GM18507 (cell line): ENCODE measurements at regions not wholly inside any gene's neighbourhood (a gene's known extent, or its start where the extent isn't known, plus 50 kb on each side); places are given as distances from the start of the nearest gene placed in this dataset.
"Not testable (repeated sequence)": the region's sequence is repeated elsewhere in the genome, so short reads cannot be mapped to it uniquely, and the experiment has no call there.

Experiments
- DNase-seq: peaks from one replicate; pipeline ENCODE4 v3.0.0; 2011; ENCODE audit warnings: low read depth; ENCODE audit not compliant: insufficient read length; ENCODE audit errors: extremely low spot score
- FAIRE-seq: peaks from 2 replicates; lab custom pipeline; 2011; peaks lifted over from hg19 to GRCh38; lab: Jason Lieb, UNC

DNA sequence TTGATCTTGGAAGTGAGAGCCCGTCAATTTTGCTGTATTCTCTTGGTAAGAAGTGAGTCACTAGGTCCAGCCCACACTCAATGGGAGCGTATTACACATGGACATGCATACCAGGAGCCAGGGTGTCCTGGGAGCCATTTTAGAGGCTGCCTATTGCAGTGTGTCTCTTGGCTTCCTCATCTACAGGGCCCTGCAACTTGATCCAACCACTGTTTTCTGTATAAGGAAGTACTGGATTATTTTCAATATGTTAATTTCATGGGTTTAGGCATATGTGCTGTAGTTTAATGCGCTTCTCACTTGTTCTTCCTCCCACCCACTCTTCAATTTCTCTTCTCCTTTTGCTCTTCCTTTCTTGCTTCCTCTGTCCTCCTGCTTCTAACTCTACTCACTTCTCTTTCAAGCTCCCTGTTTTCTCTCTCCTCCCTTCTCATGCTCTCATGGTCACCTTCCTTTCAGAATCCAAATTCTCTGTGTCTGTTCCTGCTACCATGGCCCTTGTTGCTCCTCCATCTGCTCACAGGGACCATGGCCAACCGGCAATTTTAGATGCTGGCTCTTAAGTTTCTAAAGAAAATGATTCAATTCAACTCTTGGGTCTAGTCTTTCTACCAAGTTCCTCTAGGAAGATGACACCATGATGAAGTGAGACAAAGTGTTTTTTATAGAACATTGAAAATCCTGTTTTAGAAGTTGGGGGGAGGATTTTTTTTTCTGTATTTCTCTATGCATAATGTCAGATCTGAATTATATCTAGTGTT is 152.0 kb upstream of the ZEB2 start:
- FAIRE-seq, result no peak

DNA sequence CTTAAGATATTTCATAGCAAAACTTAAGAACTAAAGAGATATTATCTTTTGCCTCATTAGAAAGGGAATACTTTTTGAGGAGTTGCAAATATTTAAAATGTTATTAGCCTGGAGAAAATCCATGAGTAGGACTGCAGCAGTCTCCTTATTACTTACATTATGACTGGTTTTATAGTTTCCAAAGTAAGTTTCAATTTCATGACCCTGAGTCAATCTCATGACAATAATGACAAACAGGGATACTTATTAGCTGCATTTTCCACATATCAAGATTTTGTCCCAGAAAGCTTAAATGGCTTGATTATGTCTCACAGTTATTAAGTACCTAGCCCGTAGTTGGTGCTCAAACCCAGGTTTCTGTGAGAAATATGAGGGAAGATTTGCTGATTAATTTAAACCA is 150.8 kb upstream of the ZEB2 start:
- FAIRE-seq, result no peak
- DNase-seq, result no peak

More for the DNA sequence above, 152.0 kb upstream of the ZEB2 start:
- no peak for DNase-seq

DNA sequence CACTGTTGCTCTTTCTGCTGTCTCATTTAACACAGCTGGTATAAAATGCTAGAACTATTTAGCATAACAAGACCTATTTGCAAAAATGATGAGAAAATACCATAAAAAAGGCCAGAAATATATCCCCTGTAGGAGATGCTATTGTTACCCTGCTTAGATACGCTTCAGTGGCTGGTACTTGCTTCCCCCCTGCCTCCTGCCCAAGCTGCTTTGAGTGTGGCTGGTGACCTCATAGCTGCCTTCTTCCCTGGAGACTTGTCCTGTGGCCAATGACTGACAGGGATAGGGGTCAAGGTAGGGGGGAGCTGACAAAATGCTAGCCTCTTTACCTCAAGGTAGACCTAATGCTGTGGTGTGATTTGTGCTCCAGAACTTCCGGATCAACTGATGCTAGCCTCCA is 150.2 kb upstream of the ZEB2 start:
- no peak for FAIRE-seq
- no peak for DNase-seq

DNA sequence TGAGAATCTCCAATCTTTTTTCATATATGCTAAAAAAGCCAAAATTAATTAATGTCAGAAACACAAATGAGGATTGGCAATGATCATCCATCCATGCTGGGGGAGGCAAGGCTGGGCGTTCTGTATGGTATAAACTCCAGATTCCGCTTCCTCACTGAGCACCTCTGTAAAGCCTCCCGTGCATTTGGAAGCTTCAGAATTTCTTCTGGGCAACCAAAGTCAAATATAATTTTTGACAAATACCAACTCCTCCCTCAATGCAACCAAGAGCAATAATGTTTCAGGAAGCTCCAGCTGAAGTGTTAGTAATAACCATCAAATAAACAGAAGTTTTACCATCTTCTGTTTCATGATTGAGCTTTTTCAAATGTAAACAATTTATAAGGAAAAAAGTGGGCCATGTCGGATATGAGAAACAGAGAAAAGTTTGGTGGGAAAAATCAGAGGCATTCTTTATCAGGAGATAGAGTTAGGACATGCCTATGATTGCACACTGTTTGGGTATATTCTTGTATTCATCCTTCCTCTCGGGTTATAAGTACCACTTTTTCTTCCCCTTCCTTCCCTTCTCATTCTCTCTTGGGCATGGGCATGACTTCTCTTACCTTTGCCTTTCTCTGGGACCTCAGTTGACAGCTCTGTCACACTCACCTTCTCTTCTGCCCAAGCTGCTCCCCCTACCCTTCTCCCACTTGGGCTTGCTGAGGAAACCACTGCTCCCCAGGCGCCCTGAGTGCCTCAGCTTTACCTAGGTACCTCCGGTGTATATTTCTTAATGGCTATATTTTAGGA is 149.5 kb upstream of the ZEB2 start:
- no peak for FAIRE-seq
- no peak for DNase-seq

DNA sequence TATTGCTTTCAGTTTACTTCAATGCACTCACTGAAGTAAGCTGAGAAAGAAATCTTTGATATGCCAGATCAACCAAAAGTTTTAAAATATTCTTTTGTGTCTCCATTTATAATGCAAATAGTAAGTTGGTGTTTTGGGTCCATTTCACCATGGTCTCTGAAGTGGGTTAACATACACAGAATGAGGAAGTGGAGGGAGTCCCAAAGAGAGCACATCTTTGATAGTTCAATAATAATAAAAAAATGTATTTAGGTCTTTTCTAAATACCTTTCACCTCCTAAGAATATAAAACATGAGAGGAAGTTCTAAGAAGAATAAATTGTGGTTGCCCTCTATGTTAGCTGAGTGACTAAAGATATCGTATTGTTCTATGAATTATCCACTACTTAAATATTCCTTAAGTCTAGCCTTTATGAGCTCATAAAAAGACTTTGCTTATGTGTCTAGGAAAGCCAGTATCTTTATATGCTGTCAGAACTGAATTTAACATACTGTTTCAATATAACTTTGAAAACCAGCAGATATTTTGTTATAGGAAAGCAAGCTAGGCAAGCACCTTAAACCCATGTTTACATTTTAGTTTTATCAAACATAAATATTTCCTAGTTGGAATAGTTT is 148.7 kb upstream of the ZEB2 start:
- FAIRE-seq (no peak), DNase-seq (no peak)

DNA sequence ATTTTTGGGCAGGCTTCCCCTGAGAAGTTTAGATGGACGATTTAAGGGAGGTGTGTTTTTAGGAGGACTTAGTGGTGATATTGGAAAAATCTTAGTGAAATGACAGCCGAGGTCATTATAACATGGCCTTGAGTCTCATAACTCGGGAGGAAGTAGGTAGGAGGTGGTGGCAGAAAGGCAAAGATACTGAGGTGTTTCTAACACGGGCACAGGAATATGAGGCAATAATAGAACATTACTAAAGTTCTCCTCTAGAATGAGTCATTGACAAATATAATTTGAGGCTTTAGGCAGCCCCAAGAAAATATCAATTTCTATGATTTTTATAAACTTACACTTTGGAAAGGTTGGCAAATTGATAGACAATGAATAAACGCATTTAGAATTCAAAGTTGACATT is 146.1 kb upstream of the ZEB2 start:
- FAIRE-seq (no peak), DNase-seq (no peak)

DNA sequence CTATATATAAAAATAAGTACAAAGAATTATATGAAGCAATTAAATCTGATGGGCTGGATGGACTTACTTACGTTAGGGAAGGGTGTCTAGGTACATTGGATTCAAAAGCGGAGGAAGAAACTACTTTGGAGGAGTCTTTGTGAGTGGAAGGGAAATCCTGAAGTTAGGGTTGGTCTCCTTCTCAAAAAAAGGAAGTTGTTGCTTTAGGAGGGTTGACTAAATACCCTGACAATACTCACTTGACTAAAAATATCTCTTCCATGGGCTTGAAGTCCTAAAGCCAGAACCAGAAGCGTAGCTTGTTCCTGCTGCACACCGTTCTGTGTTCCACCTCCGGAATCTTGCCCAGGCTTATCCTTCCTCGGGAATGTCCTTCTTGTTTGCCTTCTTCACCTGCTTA is 143.3 kb upstream of the ZEB2 start:
- FAIRE-seq (no peak), DNase-seq (no peak)

DNA sequence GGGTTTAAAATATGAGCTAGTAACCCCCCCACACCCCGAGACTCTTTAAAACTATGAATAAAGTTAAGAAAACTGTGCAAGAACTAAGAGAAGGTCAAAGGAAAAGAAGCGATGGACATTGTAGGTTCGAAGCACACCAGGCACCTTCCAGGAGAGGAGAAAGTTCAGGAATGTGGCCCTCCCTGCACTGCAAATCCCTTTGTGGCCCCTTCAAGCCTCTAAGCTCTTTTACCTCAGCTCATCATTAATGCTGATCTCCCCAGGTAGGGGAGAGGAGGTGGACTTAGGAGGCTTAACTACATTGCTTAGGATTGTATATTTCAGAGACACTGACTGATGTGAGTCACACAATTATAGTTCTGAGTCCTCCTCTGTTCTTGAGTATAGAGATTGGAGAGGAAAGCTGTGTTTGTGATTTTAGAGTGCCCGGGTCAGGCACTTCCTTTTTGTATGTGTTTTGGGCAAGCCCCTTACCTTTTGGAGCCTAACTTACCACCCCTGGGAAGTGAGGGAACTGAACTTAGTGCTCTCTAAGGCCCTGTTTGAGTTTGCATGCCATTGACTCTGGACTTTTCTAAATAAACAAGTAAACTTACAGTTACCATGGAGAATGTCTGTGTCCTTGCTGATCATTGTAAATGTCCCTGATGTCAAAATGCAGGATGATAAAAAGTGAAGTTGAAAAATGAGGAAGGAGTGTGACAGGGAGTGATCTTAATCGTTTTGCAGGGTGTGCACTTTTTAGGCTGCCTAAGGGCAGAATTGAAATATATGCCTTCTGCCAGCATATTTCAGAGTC is 140.8 kb upstream of the ZEB2 start:
- no peak for FAIRE-seq
- no peak for DNase-seq

DNA sequence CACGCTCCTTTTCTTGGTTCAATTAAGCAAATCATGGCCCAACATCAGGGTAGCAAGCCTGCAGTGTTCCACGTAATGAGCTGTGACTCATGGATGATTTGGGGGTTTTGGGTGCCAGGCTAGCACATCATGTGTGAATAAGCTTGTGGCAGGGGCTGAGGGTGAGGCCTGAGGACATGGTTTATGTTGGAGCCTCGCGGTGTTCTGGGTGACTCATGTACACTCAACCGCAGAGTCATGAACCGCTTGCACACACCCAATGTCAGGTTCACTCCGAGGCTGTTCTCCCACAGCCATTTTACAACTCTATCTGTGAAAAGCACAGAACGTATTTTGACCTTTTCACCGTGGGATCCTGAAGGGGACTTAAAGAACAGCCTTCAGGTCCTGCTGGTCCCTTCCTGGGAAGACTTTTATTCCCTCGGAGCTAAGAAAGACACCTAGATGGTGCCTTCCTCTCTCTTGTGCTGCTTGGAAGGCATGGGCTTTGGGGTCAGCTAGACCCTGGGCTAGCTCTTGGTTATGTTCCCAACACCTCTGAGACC is 139.9 kb upstream of the ZEB2 start:
- DNase-seq, result no peak
- no peak for FAIRE-seq

DNA sequence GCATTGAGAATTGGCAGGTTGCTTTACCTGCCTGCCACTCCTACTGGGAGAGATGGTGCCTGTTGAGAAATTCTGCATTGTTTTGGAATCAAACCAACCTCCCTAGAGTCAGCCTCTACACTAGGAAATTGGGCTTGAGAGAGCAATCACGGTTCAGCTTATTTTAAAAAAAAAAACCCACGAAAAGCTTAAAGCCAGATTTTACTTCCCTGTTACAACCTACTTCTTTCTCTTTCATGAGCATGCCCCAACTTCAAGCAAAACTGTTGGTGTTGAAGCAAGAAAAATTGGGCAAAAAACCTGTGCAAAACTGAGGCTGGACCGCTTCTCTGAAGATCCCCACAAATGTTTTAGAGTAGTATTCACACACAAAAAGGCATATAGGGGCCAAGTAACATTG is 134.6 kb upstream of the ZEB2 start:
- FAIRE-seq, result no peak
- DNase-seq, result no peak

DNA sequence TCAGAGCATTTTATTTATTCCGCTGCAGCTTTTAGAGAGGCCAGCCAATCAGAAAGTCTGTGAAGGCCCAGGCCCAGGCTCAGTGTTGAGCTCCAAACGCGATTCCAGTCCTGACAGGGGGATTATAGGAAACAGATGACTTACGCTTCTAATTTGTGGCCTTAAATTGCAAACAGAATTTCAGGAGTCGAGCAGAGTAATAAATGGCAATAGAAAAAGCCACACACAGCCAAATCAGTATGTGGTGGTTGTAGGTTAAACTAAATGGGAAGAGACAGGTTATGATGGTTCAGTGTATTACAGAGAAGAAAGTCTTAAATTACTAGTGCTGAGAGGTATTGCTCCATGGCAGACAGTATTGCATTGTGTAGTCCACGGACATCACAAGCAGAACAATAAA is 131.0 kb upstream of the ZEB2 start:
- DNase-seq (no peak), FAIRE-seq (no peak)

DNA sequence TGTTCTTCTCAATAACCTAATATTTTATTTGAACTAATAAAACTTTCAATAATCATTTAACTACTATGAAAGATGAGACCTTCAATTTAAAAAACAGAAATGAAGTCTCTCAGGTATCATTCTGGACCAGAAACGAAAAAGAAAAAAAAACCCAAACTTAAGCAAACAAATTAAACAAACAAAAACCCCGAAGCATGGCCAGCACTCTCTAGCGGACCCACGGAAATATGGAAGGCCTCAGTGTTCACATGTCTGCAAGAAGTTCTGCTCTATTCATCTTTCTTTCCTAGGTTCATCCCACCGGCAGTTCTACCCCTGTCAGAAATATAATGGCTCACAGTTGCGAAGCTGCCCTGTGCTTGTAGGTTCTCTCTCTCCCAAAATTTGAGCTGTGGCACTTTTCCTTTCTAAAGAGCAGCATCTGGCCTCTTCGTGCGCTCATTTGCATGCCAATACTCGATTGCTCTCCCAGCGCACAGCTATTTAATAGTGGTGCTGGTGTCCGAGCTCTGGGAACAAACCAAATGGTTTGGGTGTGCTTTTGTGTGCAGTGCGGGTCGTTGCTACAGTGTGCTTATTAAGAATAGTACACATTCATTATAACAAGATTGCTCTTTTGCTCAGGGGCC is 129.0 kb upstream of the ZEB2 start:
- FAIRE-seq (no peak), DNase-seq (no peak)

DNA sequence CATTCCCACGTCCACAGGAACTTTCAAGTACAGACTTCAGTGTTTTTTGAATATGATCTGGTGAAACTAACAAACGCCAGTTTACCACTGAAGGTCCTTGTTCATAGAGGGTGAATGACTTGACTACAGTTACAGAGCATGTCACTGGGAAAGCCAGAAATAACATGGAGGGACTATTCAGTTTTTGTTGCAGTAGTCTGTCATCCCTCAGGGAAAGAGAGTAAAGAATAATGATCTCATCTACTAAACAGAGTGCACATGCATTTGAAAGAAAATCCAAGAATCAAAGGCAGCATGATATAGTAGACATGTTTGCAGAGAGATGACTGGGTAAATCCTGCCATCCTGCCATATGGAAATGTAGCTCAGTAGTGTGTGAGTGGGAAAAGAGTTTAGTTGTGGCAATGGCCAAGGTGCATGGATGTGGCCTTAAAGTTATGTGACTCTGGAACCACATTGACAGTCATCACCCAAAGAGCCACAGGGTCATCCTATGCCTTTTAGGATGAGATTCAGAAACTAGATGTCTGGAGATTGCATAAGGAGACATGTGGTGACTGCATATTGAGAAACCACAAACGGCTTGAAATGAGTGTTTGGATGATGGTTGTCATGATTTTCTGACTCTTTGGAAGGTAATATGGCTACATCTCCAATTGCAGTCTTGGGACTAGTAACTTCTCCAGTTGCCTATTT is 125.3 kb upstream of the ZEB2 start:
- FAIRE-seq (no peak), DNase-seq (no peak)

DNA sequence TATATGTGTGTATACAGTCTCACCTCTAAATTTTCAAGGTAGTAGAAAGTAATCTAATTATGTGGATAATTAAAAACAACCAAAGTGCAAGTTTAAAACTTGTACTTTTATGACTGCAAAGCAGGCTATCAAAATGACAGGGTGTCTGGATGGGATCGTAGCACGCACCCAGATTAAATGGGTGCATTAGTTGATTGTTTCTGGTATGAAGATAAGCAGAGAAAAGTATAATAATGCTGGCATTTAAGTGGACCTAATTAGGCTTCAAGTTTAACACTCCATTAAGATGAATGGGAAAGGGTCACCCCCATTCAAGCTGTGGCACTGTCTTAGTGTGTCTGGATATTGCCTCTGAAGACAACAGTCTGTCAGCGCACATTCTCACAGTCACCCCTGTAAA is 124.6 kb upstream of the ZEB2 start:
- no peak for FAIRE-seq
- no peak for DNase-seq

DNA sequence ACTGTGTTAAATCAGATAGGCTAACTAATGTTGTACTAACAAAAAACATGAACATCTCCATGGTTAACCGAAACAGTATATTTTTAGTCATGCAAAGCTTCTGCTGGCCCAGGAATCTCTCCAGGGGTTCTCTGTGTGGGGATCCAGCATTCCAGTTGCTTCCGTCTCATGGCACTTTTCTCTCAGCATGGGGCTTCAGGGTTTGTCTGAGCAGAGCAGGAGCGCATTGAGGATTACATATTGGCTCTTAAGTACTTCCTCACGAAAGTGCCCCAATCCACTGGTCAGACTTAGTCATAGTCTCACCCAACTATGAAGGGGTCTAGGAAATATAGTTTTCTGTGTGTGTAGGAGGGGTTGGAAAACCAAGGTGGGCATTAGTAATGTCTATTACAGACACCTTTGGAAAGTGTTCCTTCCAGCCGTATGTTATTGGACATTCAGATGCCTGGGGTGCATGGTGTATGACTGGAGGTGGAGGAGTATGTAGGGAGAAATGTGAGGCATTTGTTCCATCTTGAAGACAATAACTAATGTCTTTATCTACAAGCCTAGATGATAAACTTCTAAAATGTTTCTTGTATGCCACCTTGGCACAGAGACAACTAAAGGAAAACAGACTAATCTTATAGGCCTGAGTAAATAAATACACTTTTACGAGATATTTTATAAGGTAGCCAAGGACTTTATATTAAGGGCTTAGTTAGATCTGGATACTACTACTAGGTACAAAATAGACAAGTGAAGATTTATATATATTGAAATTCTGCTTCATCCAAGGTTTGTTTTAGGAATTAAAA is 123.8 kb upstream of the ZEB2 start:
- no peak for DNase-seq
- no peak for FAIRE-seq

DNA sequence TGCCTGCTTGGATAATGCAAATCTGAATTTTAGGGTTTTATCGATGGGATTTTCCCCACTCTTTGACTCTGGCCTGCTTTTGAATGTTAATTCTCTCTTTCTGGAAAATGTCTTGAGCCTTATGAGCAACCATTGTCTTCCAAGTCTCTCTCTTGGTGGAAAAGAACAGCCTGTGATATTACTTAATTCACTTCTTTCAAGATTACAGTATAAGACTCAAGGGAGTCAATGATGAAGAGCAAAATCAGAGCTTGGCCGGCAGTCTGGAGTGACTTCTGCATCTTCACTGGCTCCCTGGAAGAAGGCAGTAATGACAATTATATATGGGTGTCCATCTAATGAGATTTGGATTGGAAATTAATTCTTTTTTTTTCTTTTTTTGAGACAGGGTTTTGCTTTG is 122.9 kb upstream of the ZEB2 start:
- no peak for DNase-seq
- FAIRE-seq, result no peak

DNA sequence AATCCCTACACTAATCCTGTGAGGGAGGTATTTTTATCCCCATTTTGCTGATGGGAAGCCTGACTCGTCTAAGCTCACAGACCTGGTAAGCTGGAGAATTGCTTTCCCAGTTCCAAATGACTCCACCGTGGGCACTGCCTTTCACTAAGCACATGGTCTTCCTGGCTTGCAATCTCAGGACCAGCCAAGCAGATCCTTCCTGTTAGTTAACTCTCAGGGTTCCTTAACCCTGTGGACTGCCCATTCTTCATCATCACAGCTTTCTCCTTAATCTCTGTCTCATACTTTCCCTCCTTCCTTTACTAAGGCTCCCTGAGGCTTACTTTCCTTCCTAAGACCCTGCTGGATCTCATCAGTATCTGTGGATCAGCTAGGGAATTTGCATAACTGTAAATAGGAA is 122.2 kb upstream of the ZEB2 start:
- DNase-seq, result no peak
- no peak for FAIRE-seq

DNA sequence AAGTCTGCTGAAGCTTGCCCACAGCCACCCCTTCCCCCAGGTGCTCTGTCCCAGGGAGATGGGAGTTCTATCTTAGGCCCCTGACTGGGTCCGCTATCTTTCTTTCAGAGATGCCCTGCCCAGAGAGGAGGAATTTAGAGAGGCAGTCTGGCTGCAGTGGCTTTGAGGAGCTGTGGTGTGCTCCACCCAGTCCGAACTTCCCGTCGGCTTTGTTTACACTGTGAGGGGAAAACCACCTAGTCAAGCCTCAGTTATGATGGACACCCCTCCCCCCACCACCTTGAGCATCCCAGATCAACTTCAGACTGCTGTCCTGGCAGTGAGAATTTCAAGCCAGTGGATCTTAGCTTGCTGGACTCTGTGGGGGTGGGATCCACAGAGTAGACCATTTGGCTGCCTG is 118.3 kb upstream of the ZEB2 start:
- DNase-seq, FAIRE-seq: not testable (repeated sequence)
